ENCODE measurements at regions not wholly inside any gene's neighbourhood (a gene's known extent, or its start where the extent isn't known, plus 50 kb on each side); places are given as distances from the start of the nearest gene placed in this dataset.
"Not testable (repeated sequence)": the region's sequence is repeated elsewhere in the genome, so short reads cannot be mapped to it uniquely, and the experiment has no call there.

DNA sequence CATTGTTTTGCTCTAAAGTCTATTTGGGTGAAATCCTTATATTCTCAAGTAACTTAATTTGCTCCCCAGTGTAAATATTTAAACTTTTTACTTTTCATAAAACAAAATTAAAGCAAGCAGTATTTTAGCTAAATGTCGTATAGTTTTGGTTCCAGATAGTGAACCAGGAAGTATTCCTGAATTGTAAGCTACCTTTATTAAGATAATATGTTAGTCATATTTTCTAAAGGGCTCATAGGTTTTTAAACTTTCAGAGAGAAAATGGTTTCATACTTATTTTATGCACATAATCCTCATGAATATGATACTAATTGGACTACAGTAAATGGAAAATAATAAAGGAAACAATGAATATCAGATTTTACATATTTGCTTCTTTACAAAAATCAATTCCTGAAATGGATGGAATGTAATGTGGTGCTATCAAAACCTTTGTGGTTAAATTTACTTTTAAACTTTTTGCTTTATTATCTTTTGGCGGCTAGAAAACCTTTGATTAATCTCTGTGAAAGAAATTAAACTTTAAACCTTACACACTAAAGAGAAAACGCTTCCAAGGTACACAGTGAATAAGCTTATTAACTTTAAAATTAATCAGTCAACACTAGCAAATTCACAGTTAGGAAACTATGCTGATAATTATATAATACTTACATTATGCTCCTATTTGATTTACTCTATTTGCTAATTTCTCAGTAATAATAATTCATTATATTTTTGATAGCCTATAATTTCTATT is 76.6 kb upstream of the RHOBTB1 start:
- H3K9me3 ChIP-seq = no peaks in the 10 kb centered on the region
- no peaks in the 10 kb centered on the region for H3K4me1 ChIP-seq
- no peak for DNase-seq
- TF ChIP-seq POLR2AphosphoS5 (IDR thresholded peaks at IDR 0.05) = no peak
- TF ChIP-seq POLR2A (IDR thresholded peaks at IDR 0.05) = no peak
- TF ChIP-seq, protein P1, sequence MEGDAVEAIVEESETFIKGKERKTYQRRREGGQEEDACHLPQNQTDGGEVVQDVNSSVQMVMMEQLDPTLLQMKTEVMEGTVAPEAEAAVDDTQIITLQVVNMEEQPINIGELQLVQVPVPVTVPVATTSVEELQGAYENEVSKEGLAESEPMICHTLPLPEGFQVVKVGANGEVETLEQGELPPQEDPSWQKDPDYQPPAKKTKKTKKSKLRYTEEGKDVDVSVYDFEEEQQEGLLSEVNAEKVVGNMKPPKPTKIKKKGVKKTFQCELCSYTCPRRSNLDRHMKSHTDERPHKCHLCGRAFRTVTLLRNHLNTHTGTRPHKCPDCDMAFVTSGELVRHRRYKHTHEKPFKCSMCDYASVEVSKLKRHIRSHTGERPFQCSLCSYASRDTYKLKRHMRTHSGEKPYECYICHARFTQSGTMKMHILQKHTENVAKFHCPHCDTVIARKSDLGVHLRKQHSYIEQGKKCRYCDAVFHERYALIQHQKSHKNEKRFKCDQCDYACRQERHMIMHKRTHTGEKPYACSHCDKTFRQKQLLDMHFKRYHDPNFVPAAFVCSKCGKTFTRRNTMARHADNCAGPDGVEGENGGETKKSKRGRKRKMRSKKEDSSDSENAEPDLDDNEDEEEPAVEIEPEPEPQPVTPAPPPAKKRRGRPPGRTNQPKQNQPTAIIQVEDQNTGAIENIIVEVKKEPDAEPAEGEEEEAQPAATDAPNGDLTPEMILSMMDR (IDR thresholded peaks at IDR 0.05) = no peak
- no peak for TF ChIP-seq EP300 (IDR thresholded peaks at IDR 0.05)
- H3K27ac ChIP-seq = no peak overlapping the region
- H3K36me3 ChIP-seq = no peaks in the 10 kb centered on the region
- no peaks in the 10 kb centered on the region for H3K27me3 ChIP-seq
- WGBS, 2 donors = 86% methylated on average over 3 of the region's 3 CpGs
- H3K4me3 ChIP-seq = no peak overlapping the region
- ATAC-seq (ENCODE audit: low FRiP score in 2 of 2) = no peak

DNA sequence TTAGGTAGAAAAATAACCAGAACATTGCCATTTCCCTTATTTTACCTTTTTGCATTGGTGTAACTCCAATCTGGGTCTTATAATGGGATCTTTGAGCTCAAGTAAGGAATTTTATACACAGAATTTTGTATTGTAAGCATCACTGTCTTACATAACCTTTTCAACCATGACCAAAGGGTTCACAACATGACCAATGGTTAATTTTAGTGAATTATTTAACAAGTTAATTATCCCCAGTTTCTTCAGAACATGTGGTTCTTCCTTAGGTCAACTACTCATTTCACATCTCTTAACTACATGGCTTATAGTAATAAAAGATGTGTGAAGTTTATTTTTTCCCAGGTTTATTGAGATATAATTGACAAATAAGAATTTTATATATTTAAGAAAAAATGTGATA is 74.2 kb upstream of the RHOBTB1 start:
- Histone ChIP-seq H3K36me3 (no peaks in the 10 kb centered on the region), H3K4me3 (no peak overlapping the region), H3K27ac (no peak overlapping the region), H3K4me1 (no peaks in the 10 kb centered on the region), H3K27me3 (no peaks in the 10 kb centered on the region), H3K9me3 (no peaks in the 10 kb centered on the region)
- TF ChIP-seq POLR2A (IDR thresholded peaks at IDR 0.05) (no peak), EP300 (IDR thresholded peaks at IDR 0.05) (no peak), POLR2AphosphoS5 (IDR thresholded peaks at IDR 0.05) (no peak)
- TF ChIP-seq, protein P1 (IDR thresholded peaks at IDR 0.05) = no peak
- no peak for ATAC-seq (ENCODE audit: low FRiP score in 2 of 2)
- DNase-seq = no peak

DNA sequence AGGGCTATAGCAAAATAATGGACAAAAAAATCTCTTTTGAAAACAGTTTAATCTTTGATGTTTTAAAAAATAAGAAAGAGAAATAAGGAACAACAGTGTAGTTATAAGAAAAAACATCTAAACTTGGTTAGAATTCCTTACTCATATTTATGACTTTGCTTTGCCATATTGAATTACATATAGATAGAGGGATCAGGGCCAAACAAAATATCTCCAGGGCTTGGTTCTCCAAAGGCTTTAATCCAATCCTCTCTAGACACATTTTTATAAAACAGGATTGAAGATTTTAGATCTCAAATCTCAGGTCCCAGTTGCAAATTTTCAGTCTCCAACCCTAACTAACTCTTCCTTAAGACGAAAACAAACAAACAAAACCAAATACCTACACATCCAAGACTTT is 72.6 kb upstream of the RHOBTB1 start:
- Histone ChIP-seq H3K4me1 (no peaks in the 10 kb centered on the region), H3K9me3 (no peaks in the 10 kb centered on the region), H3K4me3 (no peak overlapping the region), H3K27ac (no peak overlapping the region), H3K27me3 (no peaks in the 10 kb centered on the region), H3K36me3 (no peaks in the 10 kb centered on the region)
- 87 to 93% methylated on average over 1 of the region's 1 CpG for WGBS, 2 donors
- no peak for ATAC-seq (ENCODE audit: low FRiP score in 2 of 2)
- TF ChIP-seq EP300 (IDR thresholded peaks at IDR 0.05) (no peak), POLR2AphosphoS5 (IDR thresholded peaks at IDR 0.05) (no peak), POLR2A (IDR thresholded peaks at IDR 0.05) (no peak)
- TF ChIP-seq, protein P1 (IDR thresholded peaks at IDR 0.05) = no peak
- no peak for DNase-seq

DNA sequence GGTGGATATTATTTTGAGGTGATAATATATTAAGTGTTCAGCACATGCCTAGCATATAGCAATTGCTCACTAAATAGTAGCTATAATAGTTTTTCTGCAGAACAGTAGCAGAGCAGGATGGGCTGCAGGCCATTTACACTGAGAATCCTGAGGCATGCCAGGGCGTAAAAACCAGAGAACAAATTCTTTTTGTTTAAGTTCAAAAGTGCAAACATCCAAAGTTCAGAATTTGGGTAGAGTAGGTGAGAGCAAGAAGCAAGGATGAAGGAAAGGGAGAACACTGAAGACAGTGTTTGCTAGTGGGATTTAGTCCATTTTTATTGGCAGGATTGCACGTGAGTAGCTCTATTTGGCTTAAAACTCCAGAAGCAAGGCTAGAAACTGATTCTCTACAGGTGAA is 72.0 kb upstream of the RHOBTB1 start:
- 76 to 97% methylated on average over 2 of the region's 2 CpGs for WGBS, 2 donors
- TF ChIP-seq EP300 (IDR thresholded peaks at IDR 0.05) = no peak
- TF ChIP-seq POLR2AphosphoS5 (IDR thresholded peaks at IDR 0.05) = no peak
- TF ChIP-seq, protein P1 (IDR thresholded peaks at IDR 0.05) = no peak
- TF ChIP-seq POLR2A (IDR thresholded peaks at IDR 0.05) = no peak

DNA sequence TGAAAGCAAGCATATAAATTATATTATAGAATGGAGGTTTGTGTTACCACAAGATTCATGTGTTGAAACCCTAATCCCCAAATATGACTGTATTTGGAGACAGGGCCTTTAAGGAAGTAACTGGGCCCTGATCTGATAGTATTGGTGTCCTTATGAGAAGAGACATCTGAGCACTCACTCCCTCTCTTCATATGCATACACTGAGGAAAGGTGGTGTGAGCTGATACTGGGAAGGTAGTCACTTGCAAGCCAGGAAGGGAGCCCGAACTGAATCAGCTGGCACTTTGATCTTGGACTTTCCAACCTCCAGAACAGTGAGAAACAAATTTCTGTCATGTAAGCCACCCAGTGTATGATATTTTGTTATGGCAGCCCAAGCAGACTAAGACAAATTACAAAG is 66.9 kb upstream of the RHOBTB1 start:
- 82 to 90% methylated on average over 1 of the region's 1 CpG for WGBS, 2 donors
- H3K27me3 ChIP-seq = no peaks in the 10 kb centered on the region
- H3K4me1 ChIP-seq = no peaks in the 10 kb centered on the region
- ATAC-seq (ENCODE audit: low FRiP score in 2 of 2) (no peak), DNase-seq (no peak)
- no peaks in the 10 kb centered on the region for H3K9me3 ChIP-seq
- H3K4me3 ChIP-seq = no peak overlapping the region
- no peaks in the 10 kb centered on the region for H3K36me3 ChIP-seq
- TF ChIP-seq, protein P1 (IDR thresholded peaks at IDR 0.05) = no peak
- no peak for TF ChIP-seq EP300 (IDR thresholded peaks at IDR 0.05)
- no peak for TF ChIP-seq POLR2AphosphoS5 (IDR thresholded peaks at IDR 0.05)
- no peak for TF ChIP-seq POLR2A (IDR thresholded peaks at IDR 0.05)
- H3K27ac ChIP-seq = no peak overlapping the region

More for the DNA sequence above, 72.0 kb upstream of the RHOBTB1 start:
- no peak overlapping the region for H3K4me3 ChIP-seq
- no peaks in the 10 kb centered on the region for H3K27me3 ChIP-seq
- no peaks in the 10 kb centered on the region for H3K36me3 ChIP-seq
- DNase-seq = no peak
- no peaks in the 10 kb centered on the region for H3K9me3 ChIP-seq
- H3K27ac ChIP-seq = no peak overlapping the region
- no peaks in the 10 kb centered on the region for H3K4me1 ChIP-seq
- no peak for ATAC-seq (ENCODE audit: low FRiP score in 2 of 2)

DNA sequence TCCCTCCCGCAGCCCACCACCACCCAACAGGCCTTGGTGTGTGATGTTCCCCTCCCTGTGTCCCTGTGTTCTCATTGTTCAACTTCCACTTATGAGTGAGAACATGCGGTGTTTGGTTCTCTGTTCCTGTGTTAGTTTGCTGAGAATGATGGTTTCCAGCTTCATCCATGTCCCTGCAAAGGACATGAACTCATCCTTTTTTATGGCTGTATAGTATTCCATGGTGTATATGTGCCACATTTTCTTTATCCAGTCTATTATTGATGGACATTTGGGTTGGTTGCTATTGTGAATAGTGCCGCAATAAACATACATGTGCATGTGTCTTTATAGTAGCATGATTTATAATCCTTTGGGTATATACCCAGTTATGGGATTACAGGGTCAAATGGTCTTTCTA is 59.1 kb upstream of the RHOBTB1 start:
- not testable (repeated sequence) for H3K4me1 ChIP-seq; H3K4me3 ChIP-seq; ATAC-seq (ENCODE audit: low FRiP score in 2 of 2); H3K9me3 ChIP-seq; H3K36me3 ChIP-seq; DNase-seq; H3K27ac ChIP-seq
- 94 to 97% methylated on average over 3 of the region's 3 CpGs for WGBS, 2 donors
- peaks cover 0 to 11% (median 6%) of the 10 kb centered on the region in 4 donors for H3K27me3 ChIP-seq
